DMS53 treated with DMSO at 0.1 percent for 48 hours (cell line): ENCODE measurements at regions not wholly inside any gene's neighbourhood (a gene's known extent, or its start where the extent isn't known, plus 50 kb on each side); places are given as distances from the start of the nearest gene placed in this dataset.
"Not testable (repeated sequence)": the region's sequence is repeated elsewhere in the genome, so short reads cannot be mapped to it uniquely, and the experiment has no call there.

Experiments used
- DNase-seq: peaks from one replicate; lab custom pipeline; 2025; ENCODE audit not compliant: unreplicated experiment; lab: John Stamatoyannopoulos, UW

DNA sequence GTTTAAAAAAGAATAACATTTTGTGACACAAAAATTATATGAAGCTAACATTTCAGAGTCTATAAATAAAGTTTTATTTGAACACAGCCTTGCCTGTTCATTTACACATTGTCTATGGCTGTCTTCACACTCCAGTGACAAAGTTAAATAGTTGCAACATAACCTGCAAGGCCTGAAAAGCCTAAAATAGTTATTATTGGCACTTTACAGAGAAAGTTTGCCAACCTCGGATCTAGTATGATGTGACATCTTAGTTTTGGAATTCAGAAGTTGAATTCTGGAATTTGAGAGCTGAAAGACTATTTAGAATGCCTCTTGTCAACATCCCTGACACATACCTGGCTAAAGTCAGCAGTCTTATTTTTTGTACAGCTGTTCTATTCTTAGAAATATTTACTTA, 68.3 kb downstream of the DYRK2 start:
- DNase-seq, result peak; percentile 81

DNA sequence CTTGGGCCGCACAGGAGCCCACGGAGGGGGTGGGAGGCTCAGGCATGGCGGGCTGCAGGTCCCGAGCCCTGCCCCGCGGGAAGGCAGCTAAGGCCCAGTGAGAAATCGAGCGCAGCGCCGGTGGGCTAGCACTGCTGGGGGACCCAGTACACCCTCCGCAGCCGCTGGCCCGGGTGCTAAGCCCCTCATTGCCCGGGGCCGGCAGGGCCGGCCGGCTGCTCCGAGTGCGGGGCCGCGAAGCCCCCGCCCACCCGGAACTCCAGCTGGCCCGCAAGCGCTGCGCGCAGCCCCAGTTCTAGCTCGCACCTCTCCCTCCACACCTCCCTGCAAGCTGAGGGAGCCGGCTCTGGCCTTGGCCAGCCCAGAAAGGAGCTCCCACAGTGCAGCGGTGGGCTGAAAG, 70.8 kb downstream of the DYRK2 start:
- not testable (repeated sequence) for DNase-seq

DNA sequence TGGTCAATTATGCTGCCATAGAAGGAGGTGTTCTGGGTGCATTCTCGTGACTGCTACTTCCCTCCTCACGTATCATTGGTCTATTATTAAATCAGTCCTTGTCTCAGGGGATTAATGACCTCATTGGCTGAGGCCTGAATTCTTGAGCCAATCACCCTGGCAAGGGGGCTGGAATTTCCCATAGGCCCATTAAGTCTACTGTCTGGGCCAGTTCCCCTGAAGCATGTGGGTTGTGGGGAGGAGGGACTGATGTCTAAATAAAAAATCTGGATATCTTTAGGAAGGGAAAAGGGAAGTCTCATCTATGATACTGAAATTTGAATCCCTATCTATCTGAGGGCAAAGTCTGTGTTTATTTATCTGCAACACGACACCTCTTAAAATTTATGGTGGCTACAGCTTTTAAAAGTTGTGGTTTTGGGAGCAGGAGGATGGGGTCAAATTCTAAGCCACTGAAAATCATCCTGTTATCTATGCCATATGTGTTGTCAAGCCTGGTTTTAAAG, 71.9 kb downstream of the DYRK2 start:
- peak; percentile 33 for DNase-seq

DNA sequence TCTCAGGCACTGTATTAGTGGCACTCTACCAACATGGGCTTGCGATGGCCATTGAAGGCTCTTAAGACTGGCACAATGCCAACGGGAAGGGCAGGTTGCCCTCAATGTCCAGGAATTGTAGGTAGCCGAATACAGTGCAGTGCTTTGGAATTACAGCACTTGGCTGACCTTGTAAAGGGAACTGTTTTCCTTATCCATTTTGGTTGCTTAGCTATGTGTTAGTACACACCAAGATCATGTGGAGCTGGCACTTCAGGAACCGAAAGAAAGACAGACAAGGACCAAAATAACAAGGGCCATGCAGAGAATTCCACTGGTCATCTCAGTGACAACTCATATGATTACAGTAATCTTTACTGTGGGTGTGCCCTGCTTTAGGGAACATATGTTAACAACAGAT, 72.7 kb downstream of the DYRK2 start:
- DNase-seq, result no peak

DNA sequence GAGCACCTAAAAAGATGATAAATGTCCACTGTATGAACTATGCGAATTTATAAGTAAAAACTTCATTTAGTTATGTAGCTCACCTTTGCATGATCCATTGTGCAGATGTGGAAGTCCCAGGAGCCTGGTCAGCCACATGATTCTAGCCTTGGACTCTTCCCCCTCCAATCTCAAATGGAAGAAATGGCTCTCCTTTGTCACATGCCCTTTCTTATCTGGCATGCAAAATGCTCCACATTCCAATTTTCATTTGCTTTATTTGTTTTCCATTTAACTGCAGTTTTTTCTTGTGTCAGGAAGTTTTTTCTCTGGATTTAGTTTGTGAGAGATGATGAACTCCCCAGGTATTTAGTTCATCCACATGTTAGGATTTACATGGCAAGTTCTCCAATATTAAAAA, 73.8 kb downstream of the DYRK2 start:
- DNase-seq, result no peak

DNA sequence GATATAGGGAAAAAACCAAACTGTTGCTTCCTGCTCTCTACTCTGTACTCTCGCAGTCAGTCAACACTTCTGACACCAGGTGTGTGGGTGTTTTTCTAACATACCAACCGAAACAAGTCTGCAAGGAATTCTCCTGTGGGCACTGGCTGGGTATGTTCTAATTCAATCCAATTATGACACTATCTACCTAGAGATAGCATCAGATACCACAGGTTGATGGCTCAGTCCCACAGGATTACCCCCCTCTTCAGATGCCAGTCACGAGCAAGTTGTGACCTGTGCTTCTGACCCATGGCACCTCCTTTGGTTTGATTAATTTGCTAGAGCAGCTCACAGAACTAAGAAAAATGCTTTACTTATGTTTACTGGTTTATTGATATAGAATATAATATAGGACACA, 78.3 kb downstream of the DYRK2 start:
- no peak for DNase-seq

DNA sequence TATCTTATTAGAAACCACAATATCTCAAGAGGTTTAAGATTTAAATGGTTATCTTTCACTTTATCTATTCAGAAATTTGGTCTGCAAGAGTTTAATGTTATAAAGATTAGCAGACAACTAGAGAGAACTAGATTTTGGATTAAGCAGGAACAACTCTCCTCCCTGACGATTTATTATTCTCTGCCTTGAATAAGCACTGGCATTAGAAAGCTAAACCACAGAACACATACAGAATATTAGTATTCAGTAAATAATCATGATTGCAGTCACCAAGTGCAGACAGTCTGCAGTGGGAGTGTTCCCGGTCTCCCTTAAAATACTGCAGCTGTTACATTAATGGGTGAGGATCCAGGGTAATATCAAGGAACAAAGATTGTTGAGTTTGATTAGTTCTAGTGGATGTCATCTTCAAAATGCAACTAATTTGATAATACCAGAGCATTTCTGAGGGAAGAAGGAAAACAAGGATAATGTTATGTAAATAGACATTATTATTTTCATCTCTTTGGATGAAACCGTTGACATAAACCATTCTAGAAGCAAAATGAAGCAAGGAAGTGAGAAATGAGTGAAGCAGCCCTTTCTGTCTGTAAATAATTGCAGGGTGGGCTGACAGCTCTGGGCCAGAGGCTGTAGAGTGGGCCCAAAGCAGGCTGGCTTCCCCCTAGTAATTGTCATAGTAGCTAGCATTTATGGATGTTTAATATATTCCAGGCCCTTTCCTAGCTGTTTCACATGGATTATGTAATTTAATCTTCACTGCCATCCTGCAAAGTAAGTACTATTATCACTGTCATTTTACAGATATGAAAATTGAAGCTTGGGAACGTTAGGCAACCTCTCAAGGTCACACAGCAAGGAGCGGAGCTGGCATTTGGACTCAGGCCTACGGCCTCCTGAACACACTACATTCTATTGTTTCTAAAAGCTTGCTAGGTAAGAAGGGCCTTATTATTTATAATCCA, 79.4 kb downstream of the DYRK2 start:
- DNase-seq, result no peak

DNA sequence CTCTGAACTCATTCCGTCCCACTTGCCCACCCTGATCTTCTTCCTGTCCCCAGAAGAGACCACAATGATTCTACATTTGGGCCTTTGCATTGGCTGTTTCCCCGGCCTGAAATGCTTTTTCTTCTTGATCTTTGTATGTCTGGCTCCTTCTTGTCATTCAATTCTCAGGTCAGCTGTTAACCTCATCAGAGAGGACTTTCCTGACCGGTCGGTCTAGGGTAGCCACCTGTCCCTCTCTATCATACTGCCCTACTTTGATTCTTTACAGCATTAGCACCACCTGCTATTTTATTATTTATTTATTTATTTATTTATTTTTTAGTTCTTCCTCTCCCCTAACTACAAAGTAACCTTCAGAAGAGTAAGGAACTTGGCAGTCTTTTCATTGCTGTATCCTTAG, 84.3 kb downstream of the DYRK2 start:
- DNase-seq, result no peak

DNA sequence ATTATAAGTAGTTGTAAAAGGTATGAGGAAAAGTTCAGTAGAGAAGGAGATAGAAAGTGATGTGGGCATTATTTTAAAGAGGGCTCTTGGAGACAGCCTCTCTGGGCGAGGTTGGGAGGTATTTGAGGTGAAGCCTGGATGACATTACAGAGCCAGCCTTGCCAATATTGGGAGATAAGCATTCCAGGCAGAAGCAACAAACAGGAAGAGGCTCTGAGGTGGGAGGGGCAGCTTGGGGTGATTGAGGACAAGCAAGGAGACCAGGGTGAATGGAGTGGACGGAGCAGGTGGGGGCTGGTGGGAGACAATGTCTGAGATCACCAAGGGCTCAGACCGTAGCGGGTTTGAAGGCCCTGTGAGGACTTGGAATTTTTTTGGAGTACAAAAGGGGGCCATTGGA, 87.3 kb downstream of the DYRK2 start:
- DNase-seq, result no peak

DNA sequence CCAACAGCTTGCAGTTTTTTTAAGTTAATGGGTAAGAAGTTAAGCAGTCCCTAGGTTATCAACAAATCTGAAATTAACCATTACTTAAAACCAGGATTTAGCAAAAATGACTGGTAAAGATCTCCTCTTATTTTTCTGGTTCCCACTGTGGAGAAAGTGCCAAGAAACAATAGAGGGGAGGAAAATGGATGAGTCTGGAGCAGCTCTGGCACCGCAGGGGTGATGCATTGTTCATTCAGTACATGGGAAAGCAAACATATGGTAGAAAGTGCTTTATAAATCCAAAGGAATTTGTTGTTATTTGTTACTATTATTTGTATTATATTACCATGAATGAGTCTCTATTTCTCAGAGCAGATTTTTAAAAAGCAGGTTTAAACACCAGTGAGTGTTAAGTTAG, 92.2 kb downstream of the DYRK2 start:
- DNase-seq, result no peak

DNA sequence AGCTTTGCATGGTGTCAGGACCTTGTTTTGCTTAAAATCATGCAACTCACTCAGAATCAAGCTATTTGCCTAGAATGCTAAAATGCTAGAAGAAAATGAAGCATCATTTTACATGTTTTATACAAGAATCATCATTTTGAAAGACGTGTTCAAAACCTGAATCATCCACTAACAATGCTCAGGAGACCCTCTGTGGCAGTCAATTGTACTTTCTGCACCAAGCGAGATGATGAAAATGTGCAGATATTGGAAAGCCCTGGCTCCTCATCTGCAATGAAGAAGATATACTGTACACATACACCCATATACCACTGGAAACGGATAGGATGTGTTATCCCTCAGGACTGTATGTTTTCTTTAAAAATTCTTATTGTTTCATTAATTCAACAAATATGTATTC, 92.7 kb downstream of the DYRK2 start:
- DNase-seq, result no peak

DNA sequence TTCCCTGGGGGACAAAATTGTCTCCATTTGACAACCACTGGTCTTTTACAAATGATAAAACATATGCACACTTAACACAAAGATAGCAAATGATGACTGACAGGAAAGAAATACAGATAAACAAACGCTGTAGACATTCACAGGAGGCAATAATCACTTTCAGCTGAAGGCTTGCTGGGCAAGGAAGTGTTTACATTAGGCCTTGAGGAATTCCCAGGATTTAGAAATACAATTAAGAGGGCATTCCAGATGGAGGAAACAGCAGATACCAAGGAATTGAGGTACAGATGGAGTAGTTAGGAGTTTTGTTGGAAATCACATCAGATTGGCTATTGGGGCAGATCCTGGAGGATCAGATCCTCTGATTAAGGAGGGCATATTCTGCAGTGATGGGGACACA, 93.9 kb downstream of the DYRK2 start:
- DNase-seq, result no peak

DNA sequence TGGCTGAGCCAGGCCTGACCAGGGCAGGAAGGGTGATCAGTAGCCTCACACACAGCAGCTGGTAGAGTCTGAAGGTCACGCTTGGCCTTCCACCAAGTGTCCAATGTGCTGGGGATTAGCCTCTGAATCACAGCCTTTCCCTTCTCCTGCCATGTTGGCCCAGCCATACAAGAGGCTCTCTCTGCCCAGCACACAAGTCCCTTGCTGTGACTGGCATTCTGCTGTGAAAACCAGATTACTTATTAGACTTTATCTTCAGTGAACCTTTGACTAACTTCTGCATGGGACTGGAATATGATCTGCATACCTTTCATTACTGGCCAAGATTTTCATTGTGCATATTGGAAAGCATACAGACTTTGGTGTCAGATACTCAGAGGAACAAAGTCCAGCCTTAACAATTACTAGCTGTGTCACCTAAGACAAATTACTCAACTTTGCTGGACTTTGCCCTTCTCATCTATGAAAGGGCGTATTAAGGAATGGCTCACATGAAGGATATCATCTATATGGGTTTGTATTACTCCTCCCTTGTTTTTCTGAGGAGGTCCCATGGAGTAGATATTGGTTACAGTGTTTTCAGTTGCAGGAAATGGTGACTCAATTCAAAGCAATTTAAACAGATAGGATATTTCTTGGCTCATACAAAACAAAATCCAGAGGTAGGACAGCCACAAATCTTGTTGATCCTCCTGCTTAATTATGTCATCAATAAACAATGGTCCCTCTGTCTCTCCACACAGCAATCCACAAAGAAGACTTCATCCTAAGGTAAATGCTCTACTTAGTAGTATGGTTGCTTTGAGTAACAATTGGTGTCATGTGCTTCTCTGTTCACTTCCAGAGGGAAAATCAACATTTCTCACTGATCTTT, 99.6 kb downstream of the DYRK2 start:
- DNase-seq, result peak; percentile 38

DNA sequence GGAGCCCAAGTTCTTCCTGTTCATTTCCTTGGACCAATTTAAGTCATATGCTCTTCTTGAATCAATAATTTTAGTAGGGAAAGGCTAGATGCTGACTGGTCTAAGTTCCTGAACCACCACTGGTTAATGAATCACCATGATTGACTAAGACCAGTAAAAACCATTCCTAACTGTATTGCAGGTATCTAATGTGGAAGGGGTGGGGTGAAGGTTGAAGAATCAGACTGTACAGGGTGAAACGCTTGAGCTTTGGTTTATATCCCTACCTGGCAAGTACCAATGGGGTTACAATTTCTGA, 100.1 kb downstream of the DYRK2 start:
- no peak for DNase-seq

DNA sequence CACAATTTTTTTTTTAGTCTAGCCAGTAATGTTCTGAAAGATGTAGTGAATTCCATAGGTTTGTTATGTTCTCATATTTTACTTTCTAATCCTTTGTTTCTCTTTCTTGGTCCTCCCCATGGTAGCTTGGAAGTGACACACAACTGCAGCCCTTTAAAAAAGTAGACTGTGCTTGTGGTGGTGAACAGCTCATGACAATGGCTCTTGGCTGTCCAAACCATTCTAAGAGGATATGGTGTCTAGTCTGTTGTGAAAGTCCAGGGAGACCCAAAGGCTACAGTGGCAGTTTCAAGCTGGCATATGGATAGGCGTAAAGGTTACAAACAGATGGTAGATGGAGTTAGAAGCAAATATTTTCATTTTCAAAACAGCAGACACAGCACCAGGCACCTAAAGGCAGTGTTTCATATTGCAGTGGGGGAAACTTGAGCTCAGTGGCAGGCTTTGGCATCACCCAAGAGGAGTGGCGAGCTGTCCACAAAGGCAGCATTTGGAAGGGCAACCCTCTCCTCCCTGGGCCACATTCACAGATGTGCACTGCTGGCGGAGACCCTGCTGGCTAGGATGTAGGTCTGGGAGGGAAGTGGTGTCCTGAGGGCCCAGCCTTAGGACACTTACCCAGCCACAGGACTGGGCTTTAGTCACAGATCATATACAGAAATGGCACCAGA, 102.1 kb downstream of the DYRK2 start:
- DNase-seq, result no peak

DNA sequence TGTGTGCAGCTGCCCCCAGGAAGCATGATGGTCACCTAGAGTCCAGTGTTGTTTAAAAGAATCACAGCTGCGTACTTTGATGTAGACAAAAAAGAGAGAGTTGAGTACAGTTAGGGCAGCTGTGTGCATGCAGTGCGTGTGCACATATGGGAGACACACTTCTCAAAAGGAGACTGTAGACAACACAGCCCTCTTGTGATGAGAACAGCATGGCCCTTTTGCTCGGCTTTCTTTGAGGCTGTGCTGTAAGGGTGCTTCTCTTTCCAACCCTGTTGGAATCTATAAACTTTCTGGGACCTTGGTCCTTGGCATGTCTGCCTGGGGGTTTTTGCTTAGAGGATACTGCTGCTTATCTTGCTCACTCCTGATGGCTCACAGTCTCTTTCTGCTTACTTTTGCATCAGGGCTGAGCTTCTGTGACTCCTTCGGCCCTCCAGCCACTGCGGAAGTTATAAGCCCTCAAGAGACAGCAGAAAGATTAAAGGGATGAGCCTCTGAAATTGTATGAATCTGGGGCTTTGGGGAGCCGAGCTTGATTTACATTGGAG, 102.9 kb downstream of the DYRK2 start:
- DNase-seq, result no peak

DNA sequence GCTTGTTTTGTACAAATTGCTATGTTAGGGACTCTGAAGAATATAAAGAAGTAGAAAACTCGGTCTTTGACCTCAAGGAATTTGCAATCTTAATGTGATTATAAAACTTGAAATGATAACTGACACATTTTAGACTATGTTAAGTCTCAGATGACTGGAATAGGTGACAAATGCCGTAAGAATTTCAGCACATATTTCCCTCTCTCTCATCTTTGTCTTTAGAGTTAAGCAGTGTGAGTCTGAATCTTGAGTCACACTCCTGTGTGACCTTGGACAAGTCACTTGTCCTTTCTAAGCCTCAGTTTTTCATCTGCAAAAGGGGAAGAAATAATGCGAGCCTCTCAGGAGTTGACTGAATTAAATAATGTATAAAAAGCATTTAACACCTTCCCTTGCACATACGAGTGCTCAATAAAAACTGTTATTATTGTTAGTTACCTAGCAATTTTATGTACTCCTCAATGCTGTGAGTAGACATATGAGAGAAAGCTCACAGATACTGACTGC, 103.7 kb downstream of the DYRK2 start:
- no peak for DNase-seq

DNA sequence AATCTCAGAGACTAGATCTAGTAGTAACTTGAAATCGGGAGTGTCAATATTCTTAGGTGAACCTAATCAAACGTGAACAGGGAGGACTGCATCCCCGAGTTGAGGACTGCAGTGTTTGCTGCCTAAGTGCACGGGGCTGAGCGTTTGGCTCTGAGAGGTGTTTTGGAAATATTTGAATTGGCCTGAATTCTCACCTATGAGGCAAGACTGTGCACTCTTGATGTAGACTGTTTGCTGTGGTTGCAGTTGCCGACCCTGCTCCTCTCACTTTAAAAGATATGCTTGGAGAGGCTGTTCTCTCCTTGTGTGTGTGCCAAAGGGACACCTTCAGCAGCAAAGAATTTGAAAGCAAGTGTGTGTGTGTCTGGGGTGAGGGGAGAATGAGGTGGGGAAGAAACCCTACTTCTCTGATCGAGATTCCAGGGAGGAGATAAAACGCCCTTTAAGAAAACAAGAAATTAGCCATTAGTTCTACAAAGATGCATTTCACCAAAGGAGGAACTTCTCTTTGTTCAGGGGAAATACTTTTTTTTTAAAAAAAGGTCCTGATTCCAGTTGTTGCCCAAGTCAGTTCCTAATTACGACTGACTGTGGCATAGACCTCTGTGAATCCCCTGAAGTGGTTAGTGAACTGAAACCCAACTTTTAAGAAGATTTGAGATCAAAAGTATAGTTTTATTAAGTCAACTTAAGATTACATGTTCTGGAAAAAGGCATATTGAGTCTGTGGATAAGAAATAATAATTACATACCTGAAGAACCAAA, 106.6 kb downstream of the DYRK2 start:
- no peak for DNase-seq

DNA sequence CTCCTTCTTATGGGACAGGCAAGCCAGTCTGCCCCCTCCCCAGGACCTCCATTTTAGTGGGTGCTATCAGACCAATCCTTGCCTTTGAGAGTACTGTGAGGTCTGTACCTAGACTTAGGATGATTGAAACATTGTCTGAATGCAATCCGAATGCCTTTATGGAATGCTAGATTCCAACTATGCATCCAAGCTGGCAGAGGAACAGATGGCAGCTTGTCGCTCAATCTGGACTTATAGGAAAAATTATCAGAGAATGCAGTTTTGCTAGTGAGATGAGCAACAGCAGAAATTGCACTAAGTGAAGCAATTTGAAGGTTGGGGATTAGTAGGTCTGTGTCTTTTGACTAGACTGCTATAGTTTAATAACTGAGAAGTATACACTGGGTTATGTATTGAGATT, 109.1 kb downstream of the DYRK2 start:
- no peak for DNase-seq

DNA sequence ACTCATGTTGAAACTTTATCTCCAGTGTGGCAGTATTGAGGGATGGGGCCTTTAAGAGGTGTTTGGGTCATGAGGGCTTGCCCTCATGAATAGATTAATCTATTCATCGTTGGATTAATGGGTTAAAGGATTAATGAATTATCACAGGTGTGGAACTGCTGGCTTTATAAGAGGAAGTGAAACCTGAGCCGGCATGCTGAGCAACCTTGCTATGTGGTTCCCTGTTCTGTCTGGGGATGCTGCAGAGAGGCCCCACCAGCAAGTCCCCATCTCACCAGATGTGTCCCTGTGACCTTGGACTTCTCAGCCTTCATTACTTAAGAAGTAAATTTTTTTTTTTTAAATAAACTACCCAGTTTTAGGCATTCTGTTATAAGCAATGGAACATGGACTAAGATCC, 109.6 kb downstream of the DYRK2 start:
- no peak for DNase-seq
